Sigmoid colon (tissue), 6 donors: ENCODE measurements at regions not wholly inside any gene's neighbourhood (a gene's known extent, or its start where the extent isn't known, plus 50 kb on each side); places are given as distances from the start of the nearest gene placed in this dataset.

ENCODE experiments used
- DNase-seq: peaks from one replicate; pipeline ENCODE4 v3.0.0-alpha.2; 2019
- H3K27ac ChIP-seq, 4 donors: fragments of 200-600 bp; sonication (generic); one replicate each; pipeline ENCODE4 v1.5.1; 2016 to 2019; ENCODE audit warnings: mild to moderate bottlenecking in 1 of 4
- H3K27me3 ChIP-seq, 3 donors: fragments of 200-600 bp; sonication (generic); one replicate each; pipeline ENCODE4 v1.5.1; 2019; ENCODE audit warnings: mild to moderate bottlenecking in 1 of 3
- H3K36me3 ChIP-seq, 4 donors: fragments of 200-600 bp; sonication (generic); one replicate each; pipeline ENCODE4 v1.5.1; 2016 to 2019
- H3K4me1 ChIP-seq, 4 donors: fragments of 200-600 bp; sonication (generic); one replicate each; pipeline ENCODE4 v1.5.1; 2017 to 2019
- H3K4me3 ChIP-seq, 4 donors: fragments of 200-600 bp; sonication (generic); one replicate each; pipeline ENCODE4 v1.5.1; 2017 to 2019; ENCODE audit warnings: mild to moderate bottlenecking in 2 of 4, moderate library complexity in 1 of 4
- H3K9me3 ChIP-seq, 4 donors: fragments of 200-600 bp in 3 of 4; sonication (generic) in 3 of 4; one replicate each; pipeline versions ENCODE4 v1.5.1 to v1.6.1; 2013 to 2019
- EP300 ChIP-seq, 4 donors: sonication (generic); formaldehyde crosslinking; IDR thresholded peaks; one replicate each; pipeline ENCODE4 v1.6.1; 2017; ENCODE audit warnings: antibody characterized with exemption in 4 of 4
- POLR2A ChIP-seq, 2 donors: fragments of 450-650 bp; IDR thresholded peaks; one replicate each; pipeline ENCODE4 v1.6.1; 2016; ENCODE audit warnings: antibody characterized with exemption in 2 of 2, mild to moderate bottlenecking in 2 of 2, moderate library complexity in 2 of 2
- POLR2AphosphoS5 ChIP-seq, 4 donors: sonication (generic); formaldehyde crosslinking; IDR thresholded peaks; one replicate each; pipeline ENCODE4 v1.6.1; 2017; ENCODE audit warnings: antibody characterized with exemption in 4 of 4
- WGBS, 2 donors: extraction: QIAGEN DNeasy Blood & Tissue Kit; methylation state at CpG; one replicate each; pipeline ENCODE4 v1.1.7; 2013; 5-methylcytosine and 5-hydroxymethylcytosine counted together
- intact Hi-C: fragments of 100-400 bp; cut with DNase I; formaldehyde crosslinking; loops from one replicate; pipeline ENCODE4 v1.15.1; 2023
- TF ChIP-seq, protein P1 (sequence below), 4 experiments: fragments of 450-650 bp in 3 of 4; fragments of 200-600 bp in 1 of 4; IDR thresholded peaks; one replicate each; pipeline ENCODE4 v1.5.1; 2016 to 2019; ENCODE audit warnings: antibody characterized with exemption in 4 of 4, mild to moderate bottlenecking in 3 of 4, moderate library complexity in 2 of 4
- donor health status: healthy with polysubstance abuse.
- donor health status: healthy.

DNA sequence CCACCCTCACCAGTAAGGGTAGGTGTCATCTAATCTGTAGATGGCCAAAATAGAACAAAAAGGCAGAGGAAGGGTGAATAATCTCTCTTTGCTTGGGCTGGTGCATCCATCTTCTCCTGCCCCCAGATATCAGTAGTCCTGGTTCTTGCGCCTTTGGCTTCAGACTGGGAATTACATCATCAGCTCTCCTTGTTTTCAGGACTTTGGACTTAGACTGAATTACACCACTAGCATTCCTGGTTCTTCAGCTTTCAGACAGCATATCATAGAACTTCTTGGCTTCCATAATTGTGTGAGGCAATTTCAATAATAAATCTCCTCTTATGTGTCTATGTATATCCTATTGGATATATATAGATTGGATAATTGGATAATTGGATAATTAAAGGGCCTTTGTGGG lies 403.0 kb upstream of the USP24 start:
- Histone ChIP-seq H3K4me3 (no peak overlapping the region), H3K36me3 (no peaks in the 10 kb centered on the region), H3K27me3 (no peaks in the 10 kb centered on the region), H3K27ac (no peak overlapping the region), H3K9me3 (no peaks in the 10 kb centered on the region), H3K4me1 (no peaks in the 10 kb centered on the region)
- intact Hi-C loops, result no loop called here
- 82 to 95% methylated on average over 1 of the region's 1 CpG for WGBS, 2 donors
- no peak for DNase-seq
- no peak for TF ChIP-seq POLR2A (IDR thresholded peaks at IDR 0.05)
- TF ChIP-seq, protein P1, sequence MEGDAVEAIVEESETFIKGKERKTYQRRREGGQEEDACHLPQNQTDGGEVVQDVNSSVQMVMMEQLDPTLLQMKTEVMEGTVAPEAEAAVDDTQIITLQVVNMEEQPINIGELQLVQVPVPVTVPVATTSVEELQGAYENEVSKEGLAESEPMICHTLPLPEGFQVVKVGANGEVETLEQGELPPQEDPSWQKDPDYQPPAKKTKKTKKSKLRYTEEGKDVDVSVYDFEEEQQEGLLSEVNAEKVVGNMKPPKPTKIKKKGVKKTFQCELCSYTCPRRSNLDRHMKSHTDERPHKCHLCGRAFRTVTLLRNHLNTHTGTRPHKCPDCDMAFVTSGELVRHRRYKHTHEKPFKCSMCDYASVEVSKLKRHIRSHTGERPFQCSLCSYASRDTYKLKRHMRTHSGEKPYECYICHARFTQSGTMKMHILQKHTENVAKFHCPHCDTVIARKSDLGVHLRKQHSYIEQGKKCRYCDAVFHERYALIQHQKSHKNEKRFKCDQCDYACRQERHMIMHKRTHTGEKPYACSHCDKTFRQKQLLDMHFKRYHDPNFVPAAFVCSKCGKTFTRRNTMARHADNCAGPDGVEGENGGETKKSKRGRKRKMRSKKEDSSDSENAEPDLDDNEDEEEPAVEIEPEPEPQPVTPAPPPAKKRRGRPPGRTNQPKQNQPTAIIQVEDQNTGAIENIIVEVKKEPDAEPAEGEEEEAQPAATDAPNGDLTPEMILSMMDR (IDR thresholded peaks at IDR 0.05), result no peak
- no peak for TF ChIP-seq EP300 (IDR thresholded peaks at IDR 0.05)
- no peak for TF ChIP-seq POLR2AphosphoS5 (IDR thresholded peaks at IDR 0.05)

GRCh38 chr1:55617288-55617982 lies 402.3 kb upstream of the USP24 start:
- H3K4me3 ChIP-seq, result no peak overlapping the region
- WGBS, 2 donors, result 49 to 71% methylated on average over 2 of the region's 2 CpGs

GRCh38 chr1:55612988-55613387 lies 397.8 kb upstream of the USP24 start:
- Histone ChIP-seq H3K36me3 (no peaks in the 10 kb centered on the region), H3K27ac (no peak overlapping the region), H3K9me3 (peaks cover 0 to 8% (median 0%) of the 10 kb centered on the region in 4 donors), H3K4me3 (no peak overlapping the region), H3K27me3 (no peaks in the 10 kb centered on the region), H3K4me1 (no peaks in the 10 kb centered on the region)
- 80 to 85% methylated on average over 2 of the region's 2 CpGs for WGBS, 2 donors
- intact Hi-C loops, result no loop called here
- TF ChIP-seq POLR2A (IDR thresholded peaks at IDR 0.05), result no peak
- TF ChIP-seq POLR2AphosphoS5 (IDR thresholded peaks at IDR 0.05), result no peak
- TF ChIP-seq EP300 (IDR thresholded peaks at IDR 0.05), result no peak
- TF ChIP-seq, protein P1 (IDR thresholded peaks at IDR 0.05), result no peak
- no peak for DNase-seq

More at GRCh38 chr1:55617288-55617982, 402.3 kb upstream of the USP24 start:
- H3K27ac ChIP-seq, result no peak overlapping the region
- no peaks in the 10 kb centered on the region for H3K36me3 ChIP-seq
- TF ChIP-seq EP300 (IDR thresholded peaks at IDR 0.05) (no peak), POLR2A (IDR thresholded peaks at IDR 0.05) (no peak), POLR2AphosphoS5 (IDR thresholded peaks at IDR 0.05) (no peak)
- TF ChIP-seq, protein P1 (IDR thresholded peaks at IDR 0.05), result no peak
- H3K4me1 ChIP-seq, result no peaks in the 10 kb centered on the region
- H3K27me3 ChIP-seq, result no peaks in the 10 kb centered on the region
- intact Hi-C loops, result no loop called here
- DNase-seq, result no peak
- H3K9me3 ChIP-seq, result no peaks in the 10 kb centered on the region

DNA sequence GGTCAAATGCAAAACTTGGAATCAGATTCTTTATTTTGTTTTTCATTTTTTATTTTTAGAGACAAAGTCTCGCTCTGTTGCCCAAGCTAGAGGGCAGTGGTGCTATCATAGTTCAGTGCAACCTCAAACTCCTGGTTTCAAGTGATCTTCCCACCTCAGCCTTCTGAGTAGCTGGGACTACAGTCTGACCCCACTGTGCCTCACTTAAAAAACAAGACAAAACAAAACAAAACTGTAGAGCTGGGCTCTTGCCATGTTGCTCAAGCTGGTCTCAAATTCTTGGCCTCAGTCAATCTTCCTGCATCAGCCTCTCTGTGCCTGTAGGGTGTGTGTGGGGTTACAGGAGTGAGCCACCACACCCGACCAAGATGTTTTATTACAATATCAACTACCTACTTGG lies 396.0 kb upstream of the USP24 start:
- TF ChIP-seq, protein P1 (IDR thresholded peaks at IDR 0.05), result no peak
- no peak for TF ChIP-seq POLR2A (IDR thresholded peaks at IDR 0.05)
- no peak for TF ChIP-seq POLR2AphosphoS5 (IDR thresholded peaks at IDR 0.05)
- no peak for TF ChIP-seq EP300 (IDR thresholded peaks at IDR 0.05)
- H3K27ac ChIP-seq, result no peak overlapping the region
- peaks cover 0 to 11% (median 0%) of the 10 kb centered on the region in 4 donors for H3K9me3 ChIP-seq
- H3K36me3 ChIP-seq, result no peaks in the 10 kb centered on the region
- intact Hi-C loops, result no loop called here
- DNase-seq, result no peak
- H3K4me1 ChIP-seq, result no peaks in the 10 kb centered on the region
- H3K27me3 ChIP-seq, result no peaks in the 10 kb centered on the region
- no peak overlapping the region for H3K4me3 ChIP-seq
- 64 to 83% methylated on average over 2 of the region's 2 CpGs for WGBS, 2 donors

GRCh38 chr1:55610203-55610602 lies 395.0 kb upstream of the USP24 start:
- intact Hi-C loops, result no loop called here
- Histone ChIP-seq H3K36me3 (no peaks in the 10 kb centered on the region), H3K9me3 (peaks cover 0 to 11% (median 0%) of the 10 kb centered on the region in 4 donors), H3K27me3 (no peaks in the 10 kb centered on the region), H3K4me3 (no peak overlapping the region), H3K27ac (no peak overlapping the region), H3K4me1 (no peaks in the 10 kb centered on the region)
- DNase-seq, result no peak
- TF ChIP-seq POLR2A (IDR thresholded peaks at IDR 0.05), result no peak
- TF ChIP-seq, protein P1 (IDR thresholded peaks at IDR 0.05), result no peak
- no peak for TF ChIP-seq POLR2AphosphoS5 (IDR thresholded peaks at IDR 0.05)
- TF ChIP-seq EP300 (IDR thresholded peaks at IDR 0.05), result no peak
- 53 to 77% methylated on average over 3 of the region's 3 CpGs for WGBS, 2 donors
